RWPE1 (cell line): ENCODE measurements at regions not wholly inside any gene's neighbourhood (a gene's known extent, or its start where the extent isn't known, plus 50 kb on each side); places are given as distances from the start of the nearest gene placed in this dataset.

Experiments
- CTCF ChIA-PET: fragments of 350-600 bp; sonication (Branson Sonifier 250); formaldehyde crosslinking; extraction: SDS; loops from one replicate; lab custom pipeline; 2021; lab: Yijun Ruan, JAX
- POLR2A ChIA-PET: fragments of 400-600 bp; formaldehyde crosslinking; extraction: SDS; loops from one replicate; lab custom pipeline; 2020; ENCODE audit warnings: antibody characterized with exemption; ENCODE audit not compliant: low non-redundant PET; lab: Yijun Ruan, JAX
- DNase-seq: peaks from one replicate; pipeline ENCODE4 v3.0.0; 2012; ENCODE audit warnings: low spot score
- H3K27ac ChIP-seq: fragments of 450-650 bp; 2 replicates; pipeline ENCODE4 v1.5.1; 2017
- CTCF ChIP-seq: fragments of 450-650 bp; conservative IDR thresholded peaks from 2 replicates; pipeline ENCODE4 v1.5.1; 2017; ENCODE audit warnings: low read depth, mild to moderate bottlenecking

DNA sequence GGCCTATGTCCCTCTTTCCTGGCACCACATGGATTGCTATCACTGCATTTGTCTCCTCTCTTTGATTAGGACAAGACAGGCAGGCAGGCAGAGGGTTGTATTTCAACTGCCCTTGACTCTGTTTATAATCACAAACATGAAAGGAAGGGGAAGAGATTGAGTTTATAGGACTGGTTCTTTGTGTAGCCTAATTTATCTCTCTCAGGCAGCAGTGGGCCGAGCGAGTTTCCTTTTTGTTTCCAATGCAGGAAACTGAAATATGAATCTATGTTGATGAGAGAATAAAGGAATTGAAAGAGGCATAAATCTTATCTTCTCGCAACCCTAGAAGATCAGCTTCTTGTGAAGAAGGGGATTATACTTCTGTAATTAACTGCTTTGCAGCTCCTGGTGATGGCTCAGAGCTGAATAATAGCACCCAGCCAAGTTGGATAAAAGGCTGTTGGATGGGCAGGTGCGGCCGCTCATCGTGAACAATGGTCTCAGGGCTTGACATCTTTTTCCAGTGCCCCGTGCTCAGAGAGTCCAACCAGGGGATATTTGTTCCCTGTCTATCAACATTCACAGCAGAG is 80.6 kb upstream of the SYT13 start:
- H3K27ac ChIP-seq, result no peak overlapping the region
- no peak for TF ChIP-seq CTCF
- ChIA-PET POLR2A (no interaction called here), CTCF (interaction anchor here (0.6 to 1.0 kb wide), 2 partner anchors 286 to 405 kb away, joined by 3 to 4 read pairs; no protein-coding TSS in a partner anchor)
- no peak for DNase-seq

- POLR2A ChIA-PET, result no interaction called here
- CTCF ChIA-PET, result no interaction called here
- no peak for TF ChIP-seq CTCF
- no peak overlapping the region for H3K27ac ChIP-seq
- DNase-seq, result no peak
Measured at GRCh38 chr11:45365961-45366618, 79.9 kb upstream of the SYT13 start.

DNA sequence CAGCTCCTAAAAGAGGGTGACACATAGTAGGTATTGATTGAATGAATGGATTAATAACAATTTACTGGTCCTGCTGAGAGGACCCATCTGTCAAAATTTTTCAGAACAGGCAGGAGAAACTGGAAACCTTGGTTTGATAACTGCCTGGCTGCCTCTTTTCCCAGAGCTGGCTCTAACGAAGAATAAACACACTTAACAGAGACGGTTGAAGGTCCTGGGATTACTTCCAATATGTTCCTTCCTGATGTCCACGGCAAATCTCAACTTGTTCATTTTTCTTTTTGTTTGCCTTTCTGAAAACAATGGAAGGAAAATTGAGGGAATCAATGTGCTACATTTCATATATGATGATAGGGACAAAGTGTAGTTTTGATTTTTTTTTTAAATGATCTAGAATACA is 76.5 kb upstream of the SYT13 start:
- H3K27ac ChIP-seq, result no peak overlapping the region
- CTCF ChIA-PET, result interaction anchor here (1.7 kb wide), 1 partner anchor 409 kb away, joined by 7 read pairs; no protein-coding TSS in a partner anchor
- DNase-seq, result no peak
- no peak for TF ChIP-seq CTCF
- POLR2A ChIA-PET, result no interaction called here

DNA sequence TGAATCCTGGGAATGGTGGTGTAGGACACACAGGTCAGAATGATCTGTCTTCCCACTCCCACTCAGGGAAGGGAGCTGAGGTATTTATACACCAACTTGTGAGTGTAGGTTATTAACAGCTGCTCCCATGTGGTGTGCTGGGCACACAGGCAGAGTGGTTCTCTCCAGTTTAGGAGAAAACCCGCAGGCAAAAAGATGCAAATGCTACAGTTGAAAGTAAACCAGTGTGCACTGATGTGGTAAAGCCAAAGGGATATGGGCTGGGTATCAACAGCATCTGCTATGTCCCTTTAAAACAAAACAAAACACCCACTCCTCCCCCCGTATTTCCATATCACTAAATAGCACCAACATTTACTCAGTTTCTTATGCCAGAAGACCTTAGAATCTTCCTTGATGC is 75.4 kb upstream of the SYT13 start:
- no peak for TF ChIP-seq CTCF
- no peak overlapping the region for H3K27ac ChIP-seq
- no peak for DNase-seq
- ChIA-PET CTCF (no interaction called here), POLR2A (no interaction called here)

DNA sequence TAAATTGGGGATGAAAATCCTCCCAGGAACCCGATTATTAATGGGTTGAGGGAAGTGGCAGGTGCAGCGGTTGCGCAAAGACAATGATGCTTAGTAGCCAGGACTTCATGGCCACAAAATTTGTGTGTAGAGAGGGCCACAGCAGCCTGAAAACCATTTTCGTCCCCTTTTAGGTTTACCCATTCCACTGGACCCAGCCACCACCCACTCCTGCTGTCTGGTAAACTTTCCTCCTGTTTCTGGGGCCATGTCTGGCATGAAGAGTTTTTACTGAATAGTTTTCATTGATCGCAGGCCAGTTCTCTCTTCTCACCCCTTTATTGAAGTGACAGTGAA is 69.5 kb upstream of the SYT13 start:
- CTCF ChIA-PET, result no interaction called here
- no peak overlapping the region for H3K27ac ChIP-seq
- TF ChIP-seq CTCF, result no peak
- POLR2A ChIA-PET, result no interaction called here
- DNase-seq, result no peak

DNA sequence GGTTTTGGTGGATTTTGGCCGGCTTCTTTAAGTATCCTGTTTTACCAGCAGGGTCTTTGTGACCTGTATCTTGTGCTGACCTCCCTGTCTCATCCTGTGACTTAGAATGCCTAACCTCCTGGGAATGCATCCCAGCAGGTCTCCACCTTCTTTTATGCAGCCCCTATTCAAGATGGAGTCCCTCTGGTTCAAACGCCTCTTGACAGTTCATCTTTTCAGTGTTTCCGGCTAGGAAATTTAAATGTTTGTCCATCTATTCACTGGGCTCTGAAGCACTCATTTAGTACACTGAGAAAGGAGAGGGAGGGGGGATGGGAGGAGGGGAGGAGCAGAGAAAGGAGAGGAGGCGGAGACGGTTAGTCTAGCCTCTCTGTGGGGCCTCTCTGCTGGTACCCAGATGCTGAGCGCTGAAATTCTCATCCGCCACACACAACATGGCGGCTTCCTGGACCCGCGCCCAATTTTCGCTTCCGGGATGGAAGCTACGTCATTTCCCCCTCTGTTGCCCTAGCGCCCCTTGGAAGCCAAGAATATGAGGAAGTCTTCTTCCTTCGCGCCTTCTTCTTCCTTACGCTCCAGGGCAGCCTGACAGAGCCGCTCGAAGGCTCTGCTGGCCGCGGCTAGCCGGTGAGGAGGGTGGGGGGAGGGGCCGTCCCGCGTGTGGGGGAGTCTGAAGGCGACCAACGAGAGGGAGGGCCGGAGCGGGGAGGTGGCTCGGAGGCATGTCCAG is 69.0 kb upstream of the SYT13 start:
- TF ChIP-seq CTCF, result no peak
- no peak overlapping the region for H3K27ac ChIP-seq
- DNase-seq, result no peak
- POLR2A ChIA-PET, result no interaction called here
- CTCF ChIA-PET, result no interaction called here
